GM12878 (cell line): ENCODE measurements at regions not wholly inside any gene's neighbourhood (a gene's known extent, or its start where the extent isn't known, plus 50 kb on each side); places are given as distances from the start of the nearest gene placed in this dataset.

ENCODE experiments used
- ATAC-seq: fragments of 200-7000 bp; cut with Tn5 transposase; 3 replicates; pipeline ENCODE4 v1.9.1; 2020; ENCODE audit warnings: mild to moderate bottlenecking, moderate library complexity
- BruUV-seq: library from RNA; stranded (reverse); fragments of 400-500 nt; replicated peaks from 2 replicates; lab custom pipeline; 2021; lab: Mats Ljungman, UMichigan
- CTCF ChIA-PET: fragments of 300-600 bp; sonication (Branson Sonifier 250); formaldehyde crosslinking; extraction: SDS; loops from one replicate; lab custom pipeline; 2021; ENCODE audit warnings: inconsistent platforms; lab: Yijun Ruan, JAX
- POLR2A ChIA-PET: fragments of 350-600 bp; formaldehyde crosslinking; extraction: SDS; loops from one replicate; lab custom pipeline; 2021; ENCODE audit warnings: inconsistent platforms; lab: Charles Lee
- RAD21 ChIA-PET: fragments of 300-600 bp; sonication (Branson Sonifier 250); formaldehyde crosslinking; loops from one replicate; lab custom pipeline; 2023; ENCODE audit warnings: antibody characterized with exemption; ENCODE audit not compliant: unreplicated experiment; lab: Charles Lee
- SMC1A ChIA-PET: fragments of 300-600 bp; sonication (Branson Sonifier 250); formaldehyde crosslinking; loops from one replicate; lab custom pipeline; 2023; ENCODE audit not compliant: unreplicated experiment, uncharacterized antibody; lab: Charles Lee
- DNase-seq: peaks from one replicate; pipeline ENCODE4 v3.0.0-alpha.2; 2011; ENCODE audit warnings: low read depth, low spot score
- FAIRE-seq: peaks from 3 replicates; lab custom pipeline; 2011; peaks lifted over from hg19 to GRCh38; lab: Jason Lieb, UNC
- H2AFZ ChIP-seq: 2 replicates; pipeline ENCODE4 v1.6.0; 2011; ENCODE audit warnings: low read depth, low read length, control low read depth; ENCODE audit not compliant: control insufficient read depth
- H3K27ac ChIP-seq: 2 replicates; pipeline ENCODE4 v1.5.1; 2011; ENCODE audit warnings: control low read depth; ENCODE audit not compliant: control insufficient read depth, insufficient read depth
- H3K27me3 ChIP-seq, 2 experiments: replicated peaks in 1 of 2; 2 replicates each; pipeline versions ENCODE4 v1.6.0 to v1.6.1; 2011; ENCODE audit warnings: low read length in 1 of 2; ENCODE audit not compliant: control insufficient read depth in 2 of 2, insufficient read depth in 2 of 2
- H3K36me3 ChIP-seq, 2 experiments: 2 replicates each; pipeline ENCODE4 v1.5.1; 2011; ENCODE audit warnings: low read length in 1 of 2; ENCODE audit not compliant: control insufficient read depth in 2 of 2, insufficient read depth in 2 of 2
- H3K4me1 ChIP-seq: 2 replicates; pipeline ENCODE4 v1.6.1; 2011; ENCODE audit warnings: mild to moderate bottlenecking, low read length, moderate library complexity, mixed read lengths; ENCODE audit not compliant: control insufficient read depth, insufficient read depth
- H3K4me2 ChIP-seq: 2 replicates; pipeline ENCODE4 v1.6.0; 2011; ENCODE audit warnings: control low read depth; ENCODE audit not compliant: control insufficient read depth, insufficient read depth
- H3K4me3 ChIP-seq: fragments of 200-600 bp; sonication (generic); 2 replicates; pipeline ENCODE4 v1.5.1; 2016
- H3K79me2 ChIP-seq: 2 replicates; pipeline ENCODE4 v1.6.0; 2011; ENCODE audit warnings: low read length; ENCODE audit not compliant: control insufficient read depth, insufficient read depth
- H3K9ac ChIP-seq: 2 replicates; pipeline ENCODE4 v1.8.0; 2011; ENCODE audit warnings: low read length, control low read depth, mixed read lengths; ENCODE audit not compliant: control insufficient read depth, insufficient read depth
- H3K9me3 ChIP-seq: replicated peaks from 3 replicates; pipeline ENCODE4 v1.5.1; 2011; ENCODE audit warnings: mild to moderate bottlenecking, low read length; ENCODE audit not compliant: control insufficient read depth, insufficient read depth
- H4K20me1 ChIP-seq: 2 replicates; pipeline ENCODE4 v1.6.0; 2011; ENCODE audit not compliant: control insufficient read depth, insufficient read depth
- ATF7 ChIP-seq: fragments of 450-650 bp; IDR thresholded peaks from 2 replicates; pipeline ENCODE4 v1.6.1; 2016; ENCODE audit warnings: low read depth, mild to moderate bottlenecking
- BHLHE40 ChIP-seq, 2 experiments: fragments of 450-650 bp in 1 of 2; IDR thresholded peaks; 2 replicates each; pipeline ENCODE4 v1.6.1; 2011 to 2017; ENCODE audit warnings: low read depth in 2 of 2, borderline replicate concordance in 1 of 2, improper control_type of control experiment in 1 of 2, low read length in 1 of 2, mild to moderate bottlenecking in 1 of 2
- DPF2 ChIP-seq: fragments of 450-650 bp; IDR thresholded peaks from 2 replicates; pipeline ENCODE4 v1.6.1; 2017; ENCODE audit warnings: mild to moderate bottlenecking
- E4F1 ChIP-seq: fragments of 450-650 bp; IDR thresholded peaks from 2 replicates; pipeline ENCODE4 v1.6.1; 2018; ENCODE audit warnings: borderline replicate concordance, mild to moderate bottlenecking; ENCODE audit not compliant: partially characterized antibody
- EZH2 ChIP-seq: IDR thresholded peaks from 2 replicates; pipeline ENCODE4 v1.6.1; 2012; ENCODE audit warnings: low read depth, mild to moderate bottlenecking, control low read depth, inconsistent platforms, low read length, borderline replicate concordance; ENCODE audit not compliant: control insufficient read depth
- GABPA ChIP-seq: IDR thresholded peaks from 2 replicates; pipeline ENCODE4 v1.6.1; 2014; ENCODE audit warnings: antibody characterized with exemption, low read depth, mild to moderate bottlenecking, inconsistent platforms
- IKZF1 ChIP-seq: fragments of 450-650 bp; conservative IDR thresholded peaks from 2 replicates; pipeline ENCODE4 v1.6.1; 2017; ENCODE audit warnings: antibody characterized with exemption, mild to moderate bottlenecking
- LARP7 ChIP-seq: fragments of 450-650 bp; IDR thresholded peaks from 2 replicates; pipeline ENCODE4 v1.6.1; 2017; ENCODE audit warnings: mild to moderate bottlenecking
- PKNOX1 ChIP-seq: fragments of 450-650 bp; IDR thresholded peaks from 2 replicates; pipeline ENCODE4 v1.6.1; 2016; ENCODE audit warnings: mild to moderate bottlenecking
- RCOR1 ChIP-seq: conservative IDR thresholded peaks from 2 replicates; pipeline ENCODE4 v1.6.1; 2012; ENCODE audit warnings: low read depth, low read length, improper control_type of control experiment
- RELB ChIP-seq: fragments of 450-650 bp; IDR thresholded peaks from 2 replicates; pipeline ENCODE4 v1.6.1; 2017; ENCODE audit warnings: low read depth, mild to moderate bottlenecking, moderate library complexity
- SIN3A ChIP-seq: IDR thresholded peaks from 2 replicates; pipeline ENCODE4 v1.6.1; 2012; ENCODE audit warnings: low read depth, low read length, improper control_type of control experiment
- SUPT20H ChIP-seq: IDR thresholded peaks from 2 replicates; pipeline ENCODE4 v1.6.1; 2011; ENCODE audit warnings: low read depth, mild to moderate bottlenecking, low read length, moderate library complexity, borderline replicate concordance; ENCODE audit not compliant: control insufficient read depth
- ZBTB4 ChIP-seq: fragments of 450-650 bp; formaldehyde crosslinking; IDR thresholded peaks from 2 replicates; pipeline ENCODE4 v1.4.0; 2022; ENCODE audit warnings: mild to moderate bottlenecking, moderate library complexity
- ZNF207 ChIP-seq: fragments of 450-650 bp; IDR thresholded peaks from 2 replicates; pipeline ENCODE4 v1.6.1; 2014; ENCODE audit warnings: antibody characterized with exemption, mild to moderate bottlenecking, borderline replicate concordance
- ZNF622 ChIP-seq: fragments of 450-650 bp; IDR thresholded peaks from 2 replicates; pipeline ENCODE4 v1.6.1; 2017; ENCODE audit warnings: mild to moderate bottlenecking, inconsistent platforms
- WGBS: methylation state at CpG from one replicate; pipeline ENCODE4 v1.1.6; 2016; ENCODE audit warnings: low lambda C conversion rate; ENCODE audit not compliant: insufficient replicate concordance, insufficient coverage; ENCODE audit errors: missing lambda C conversion rate; 5-methylcytosine and 5-hydroxymethylcytosine counted together
- in situ Hi-C: fragments of 300-500 bp; cut with MboI; formaldehyde crosslinking; loops from 9 replicates; pipeline ENCODE4 v1.14.3; 2018; ENCODE audit warnings: mixed read lengths
- intact Hi-C: fragments of 100-400 bp; cut with micrococcal nuclease; formaldehyde crosslinking; loops from one replicate; pipeline ENCODE4 v1.14.2; 2022; ENCODE audit not compliant: unreplicated experiment

- no peak for DNase-seq
- RAD21 ChIA-PET = no interaction called here
- Histone ChIP-seq H2AFZ (no peak overlapping the region), H3K27ac (no peak overlapping the region), H3K4me1 (peaks cover 1% of the 10 kb centered on the region), H3K36me3 (no peaks in the 10 kb centered on the region), H3K79me2 (no peaks in the 10 kb centered on the region)
- in situ Hi-C loops = no loop called here
- TF ChIP-seq IKZF1 (no peak), RCOR1 (no peak), LARP7 (no peak), E4F1 (no peak), RELB (no peak), GABPA (no peak), ZNF207 (no peak), DPF2 (no peak), SUPT20H (no peak), BHLHE40 (IDR thresholded peaks at IDR 0.05; ENCODE audit: borderline replicate concordance in 1 of 2, low read depth in 2 of 2, low read length in 1 of 2) (no peak), ZBTB4 (no peak), ATF7 (no peak), EZH2 (no peak), PKNOX1 (no peak), ZNF622 (no peak), SIN3A (no peak)
- TF ChIP-seq, all 136 proteins: peak for 0
- intact Hi-C loops = no loop called here
- Histone ChIP-seq H3K9me3 (no peaks in the 10 kb centered on the region; the same call in 2 of the 3 replicates), H3K27me3 (peaks cover 0 to 4% of the 10 kb centered on the region in 2 experiments; a peak in 2 of 4 replicates), H3K9ac (no peak overlapping the region), H3K4me3 (no peak overlapping the region), H3K4me2 (no peak overlapping the region), H4K20me1 (no peaks in the 10 kb centered on the region)
- ChIA-PET POLR2A (no interaction called here), SMC1A (interaction anchor here (0.8 to 1.2 kb wide), 2 partner anchors 8 to 9 kb away, joined by 3 read pairs; no protein-coding TSS in a partner anchor), CTCF (interaction anchor here (0.6 to 0.8 kb wide), 2 partner anchors 51 to 1080 kb away, joined by 3 read pairs; no protein-coding TSS in a partner anchor)
- FAIRE-seq = no peak
- 32% methylated on average over 6 of the region's 6 CpGs for WGBS
- BruUV-seq = no TSS peak
- ATAC-seq = no peak
Measured at GRCh38 chr10:70976063-70976695, 87.8 kb upstream of the PCBD1 start.
